CD4-positive, alpha-beta T cell treated with Interleukin-4 for 1 hour (primary cell): ENCODE measurements at regions not wholly inside any gene's neighbourhood (a gene's known extent, or its start where the extent isn't known, plus 50 kb on each side); places are given as distances from the start of the nearest gene placed in this dataset.

ENCODE experiments used
- DNase-seq, 2 donors: peaks; one replicate each; pipeline ENCODE4 v3.0.0-alpha.2; 2020 to 2022

GRCh38 chr15:69748131-69748530, 295.5 kb downstream of the RPLP1 start:
- no peak for DNase-seq

- DNase-seq = no peak
Observed at GRCh38 chr15:69748576-69749185, 296.1 kb downstream of the RPLP1 start.

- no peak for DNase-seq
Observed at GRCh38 chr15:69749274-69749673, 296.7 kb downstream of the RPLP1 start.

GRCh38 chr15:69749797-69750196, 297.2 kb downstream of the RPLP1 start:
- peak in 1 of 2 donors; percentile 35 for DNase-seq

DNA sequence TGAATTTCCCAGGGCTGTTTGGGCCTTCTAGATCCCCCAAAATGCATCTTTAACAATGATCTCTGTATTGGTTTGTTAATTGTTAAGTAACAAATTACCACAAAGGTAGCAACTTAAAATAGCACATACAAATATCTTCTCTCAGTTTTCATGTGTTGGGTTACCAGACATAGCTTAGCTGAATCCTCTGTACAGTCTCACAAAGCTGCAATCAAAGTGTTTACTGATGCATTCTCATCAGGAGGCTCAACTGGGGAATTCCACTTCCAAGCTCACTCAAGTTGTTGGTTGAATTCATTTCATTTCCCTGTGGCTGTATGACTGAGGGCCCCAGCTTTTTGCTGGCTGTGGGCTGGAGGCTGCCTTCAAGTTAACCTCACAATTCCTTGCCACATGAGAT, 297.6 kb downstream of the RPLP1 start:
- no peak for DNase-seq

- no peak for DNase-seq
Observed at GRCh38 chr15:69751147-69751546, 298.5 kb downstream of the RPLP1 start.

DNA sequence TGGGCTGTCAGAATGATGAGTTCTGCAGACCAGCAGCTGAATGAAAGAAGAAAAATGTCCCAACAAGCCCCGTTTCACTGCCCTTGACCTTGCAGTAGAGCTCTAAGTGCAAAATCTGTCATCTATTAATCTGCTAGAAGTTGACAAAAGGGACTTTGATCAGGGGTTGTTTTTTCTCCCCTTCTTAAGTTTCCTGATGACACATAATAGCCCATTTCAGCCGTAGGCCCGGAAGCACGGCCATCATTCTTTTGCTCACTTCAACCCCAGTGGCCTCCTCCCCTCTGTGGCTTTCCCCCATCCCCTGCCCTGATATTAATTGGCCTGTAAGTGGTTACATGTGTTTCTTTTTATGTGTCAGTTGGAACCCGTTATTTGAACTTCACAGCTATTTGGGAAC, 298.9 kb downstream of the RPLP1 start:
- no peak for DNase-seq

DNA sequence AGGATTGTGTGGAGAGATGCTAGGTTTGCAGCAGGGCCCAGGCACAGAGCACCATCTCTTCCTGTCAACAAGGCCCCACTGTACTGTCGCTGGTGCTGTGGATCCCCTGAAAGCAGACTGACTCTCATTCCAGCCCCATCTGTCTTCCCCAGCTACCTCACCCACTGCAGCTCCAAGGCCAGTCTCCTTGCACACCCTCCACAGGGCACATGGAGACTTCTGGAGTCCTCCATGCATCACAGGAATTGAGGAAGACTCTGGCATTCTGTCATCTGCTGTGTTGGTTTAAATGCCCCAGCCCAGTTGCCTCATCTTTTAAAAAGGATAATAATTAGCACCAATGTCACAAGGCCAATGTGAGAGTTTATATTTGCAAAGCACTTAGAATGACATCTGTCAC, 301.2 kb downstream of the RPLP1 start:
- no peak for DNase-seq

- DNase-seq = no peak
Observed at GRCh38 chr15:69754313-69754712, 301.7 kb downstream of the RPLP1 start.

GRCh38 chr15:69755551-69756310, 303.1 kb downstream of the RPLP1 start:
- peak; percentile 63 to 64 for DNase-seq

- DNase-seq = no peak
Observed at GRCh38 chr15:69756440-69756839, 303.8 kb downstream of the RPLP1 start.

GRCh38 chr15:69757186-69757585, 304.6 kb downstream of the RPLP1 start:
- DNase-seq = no peak

DNA sequence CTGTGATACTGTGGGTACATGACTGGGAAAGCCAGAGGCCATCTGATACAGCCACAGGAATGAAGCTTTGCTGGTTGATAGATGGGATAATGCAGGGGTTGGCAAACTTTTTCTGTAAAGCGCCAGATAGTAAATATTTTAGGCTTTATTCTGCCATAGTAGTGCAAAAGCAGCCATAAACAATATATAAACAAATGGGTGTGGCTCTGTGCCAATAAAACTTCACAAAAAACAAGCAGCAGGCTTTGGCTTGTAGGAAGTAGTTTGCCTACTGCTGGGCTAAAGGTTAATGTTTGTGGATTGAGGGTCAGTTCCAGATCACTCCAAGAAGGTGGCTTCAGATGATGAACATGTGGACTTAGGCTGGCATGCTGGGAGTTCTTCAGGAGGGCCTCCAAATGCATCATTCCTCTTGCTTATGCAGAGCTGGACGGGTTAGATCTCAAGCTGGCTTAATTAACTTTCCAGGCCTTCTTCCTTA, 305.7 kb downstream of the RPLP1 start:
- DNase-seq = no peak

DNA sequence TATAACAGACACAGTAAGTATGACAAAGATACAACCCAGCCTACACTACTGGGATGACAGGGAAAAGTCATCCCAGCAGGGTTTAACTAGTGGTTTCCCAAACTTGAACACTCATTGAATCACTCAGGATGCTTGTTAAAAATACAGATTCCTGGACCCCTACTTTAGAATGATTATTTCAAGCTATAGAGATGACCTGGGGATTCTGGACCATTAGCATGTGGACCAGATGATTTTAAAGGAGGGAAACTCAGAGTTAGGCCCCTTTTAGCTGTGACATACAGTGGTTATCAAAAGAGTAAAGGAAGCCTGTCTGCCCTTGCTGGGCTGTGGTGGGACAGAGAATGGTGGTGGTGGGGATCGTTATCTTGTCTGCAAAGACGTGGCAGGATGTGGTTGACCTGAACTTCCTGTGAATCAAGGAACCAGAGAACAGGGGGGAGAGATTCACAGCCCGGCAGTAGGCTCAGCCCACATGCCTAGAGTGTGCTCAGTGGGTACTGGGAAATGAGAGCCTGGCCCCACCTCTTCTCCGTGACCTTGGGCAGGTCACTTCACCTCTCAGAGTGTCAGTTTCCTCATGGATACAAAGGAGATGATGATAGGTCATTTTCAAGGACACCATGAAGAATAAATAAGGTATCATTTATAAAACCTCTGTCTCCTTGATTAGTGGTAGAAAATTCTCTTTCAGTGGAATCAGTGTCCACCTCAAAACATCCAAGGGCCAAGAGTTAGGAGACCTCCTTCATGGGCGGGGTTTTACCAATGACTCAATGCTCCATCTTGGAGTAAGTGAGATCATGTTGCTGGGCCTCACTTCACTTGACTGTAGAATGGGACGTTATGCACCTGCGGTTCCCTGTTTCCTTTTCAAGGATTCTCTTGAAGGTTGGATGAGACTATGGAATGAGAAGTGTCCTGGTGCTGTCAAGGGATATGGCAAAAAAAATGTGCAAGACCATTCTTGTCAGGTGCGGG, 306.5 kb downstream of the RPLP1 start:
- DNase-seq = peak; percentile 89

- no peak for DNase-seq
Observed at GRCh38 chr15:69760258-69760845, 307.7 kb downstream of the RPLP1 start.

DNA sequence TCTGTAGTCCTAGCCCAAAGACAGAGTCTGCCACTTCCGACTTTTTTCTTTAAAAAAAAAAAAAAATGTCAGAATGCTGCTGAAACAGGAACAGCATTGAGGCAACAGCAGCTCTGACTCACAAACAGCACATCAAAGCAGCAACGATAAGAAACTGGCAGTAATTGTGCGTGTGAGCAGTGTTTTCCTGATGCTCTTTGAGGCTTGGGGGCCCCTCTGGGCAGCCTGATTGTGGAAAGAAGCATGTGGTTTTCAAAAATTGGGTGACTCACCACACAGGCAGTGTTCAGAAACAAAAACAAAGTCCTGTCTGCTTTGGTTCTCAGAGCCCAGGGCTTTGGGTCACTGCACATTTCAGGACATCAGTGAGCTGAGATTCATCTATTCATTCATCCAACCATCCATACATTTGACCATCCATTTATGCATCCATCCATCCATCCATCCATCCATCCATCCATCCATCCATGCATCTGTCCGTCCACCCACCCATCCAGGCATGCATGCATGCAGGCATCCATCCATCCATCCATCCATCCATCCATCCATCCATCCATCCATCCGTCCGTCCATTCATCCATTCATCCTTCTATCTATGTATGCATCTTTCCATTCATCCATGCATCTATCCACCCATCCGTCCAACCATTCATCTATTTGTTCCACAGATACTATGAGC, 308.4 kb downstream of the RPLP1 start:
- peak; percentile 83 to 89 for DNase-seq

DNA sequence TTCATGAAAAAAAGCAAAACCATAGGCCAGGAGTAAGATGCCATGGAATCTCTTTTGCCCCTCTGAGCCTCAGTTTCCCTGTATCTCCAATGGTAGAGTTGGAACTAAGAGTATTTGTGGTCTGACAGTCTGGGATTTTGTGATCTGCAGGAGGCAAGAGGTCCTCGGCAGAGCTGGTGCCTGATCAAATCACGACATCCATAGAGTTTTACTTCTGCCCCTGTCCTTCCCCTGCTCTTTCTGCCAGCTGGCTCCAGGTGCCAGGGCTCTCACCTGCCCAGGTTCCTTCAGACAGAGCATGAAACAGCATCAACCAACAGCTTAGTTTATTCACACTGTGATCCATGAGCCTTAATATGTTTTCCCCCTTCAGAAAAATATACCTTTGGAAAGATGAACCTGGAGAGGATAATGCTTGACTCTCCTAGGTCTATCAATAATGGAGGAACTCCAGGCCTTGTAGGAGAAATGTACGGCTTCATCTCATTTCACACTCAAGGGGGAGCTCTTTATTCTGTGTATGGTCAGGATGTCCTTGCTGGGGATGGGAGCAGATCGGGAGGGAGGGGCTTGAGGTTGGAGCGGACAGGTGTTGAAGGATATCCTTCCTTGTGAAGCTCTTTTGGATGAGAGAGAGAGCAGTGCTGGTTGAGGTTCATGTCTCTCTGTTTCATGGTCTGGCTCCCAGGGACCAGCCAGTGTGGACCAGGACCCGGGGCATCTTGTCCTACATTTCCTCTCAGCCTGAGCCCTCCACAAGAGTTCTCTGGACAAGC, 309.9 kb downstream of the RPLP1 start:
- DNase-seq = no peak

GRCh38 chr15:69763831-69764230, 311.2 kb downstream of the RPLP1 start:
- no peak for DNase-seq

GRCh38 chr15:69766156-69766555, 313.5 kb downstream of the RPLP1 start:
- no peak for DNase-seq

- no peak for DNase-seq
Observed at GRCh38 chr15:69767191-69767590, 314.6 kb downstream of the RPLP1 start.

GRCh38 chr15:69769336-69769735, 316.7 kb downstream of the RPLP1 start:
- peak in 1 of 2 donors; percentile 19 for DNase-seq
